Islet precursor cell (in vitro differentiated cells): ENCODE measurements at regions not wholly inside any gene's neighbourhood (a gene's known extent, or its start where the extent isn't known, plus 50 kb on each side); places are given as distances from the start of the nearest gene placed in this dataset.

Experiments
- DNase-seq: peaks from one replicate; pipeline ENCODE4 v3.0.0-alpha.2; 2018

GRCh38 chr21:17676930-17677329 lies 64.2 kb upstream of the BTG3 start:
- DNase-seq = peak; percentile 53

GRCh38 chr21:17674106-17674505 lies 61.4 kb upstream of the BTG3 start:
- no peak for DNase-seq

GRCh38 chr21:17673261-17674020 lies 60.7 kb upstream of the BTG3 start:
- peak; percentile 74 for DNase-seq

DNA sequence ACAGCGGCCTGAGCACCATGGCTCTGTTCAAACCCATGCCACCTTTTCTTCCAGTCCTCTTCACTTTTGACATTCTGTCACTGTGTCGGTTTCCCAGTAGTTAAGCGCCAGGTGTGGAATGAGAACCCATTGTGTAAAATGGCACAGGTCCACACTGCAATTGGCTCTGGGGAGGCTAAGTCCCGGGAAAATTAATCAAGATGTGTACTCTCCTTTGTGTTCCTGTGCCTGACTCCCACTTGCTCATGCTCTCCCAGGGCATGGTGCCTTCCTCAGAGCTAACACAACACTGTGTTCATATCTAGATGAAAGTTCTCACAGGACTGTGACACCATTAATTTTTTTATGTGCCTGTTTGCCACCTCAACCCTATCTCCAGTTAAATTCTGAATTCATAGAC lies 59.0 kb upstream of the BTG3 start:
- no peak for DNase-seq

- no peak for DNase-seq
Measured at GRCh38 chr21:17668479-17669140, 55.9 kb upstream of the BTG3 start.

DNA sequence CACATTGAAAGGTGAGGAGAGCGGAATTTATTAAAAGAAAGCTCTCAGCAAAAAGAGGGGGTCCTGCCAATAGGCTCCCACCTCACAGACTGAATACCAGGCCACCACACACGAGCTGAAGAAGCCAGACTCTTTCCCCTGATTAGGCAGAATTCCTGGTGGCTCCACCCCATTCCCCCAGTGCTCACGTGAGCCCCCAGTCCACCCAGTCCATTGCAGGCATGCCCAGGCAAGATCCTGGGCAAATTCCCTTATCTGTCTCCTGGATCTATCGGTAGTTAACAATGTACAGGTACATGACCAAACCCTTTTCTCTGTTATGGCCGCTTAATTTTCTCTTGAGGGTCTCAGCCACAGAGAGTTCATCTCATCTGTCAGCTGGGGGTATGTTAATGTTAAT lies 54.6 kb upstream of the BTG3 start:
- peak; percentile 83 for DNase-seq
